NCI-H2227 (cell line): ENCODE measurements at regions not wholly inside any gene's neighbourhood (a gene's known extent, or its start where the extent isn't known, plus 50 kb on each side); places are given as distances from the start of the nearest gene placed in this dataset.
A peak's percentile ranks its signal among the peaks of the same experiment; 100 is the strongest.
"Not testable (repeated sequence)": the region's sequence is repeated elsewhere in the genome, so short reads cannot be mapped to it uniquely, and the experiment has no call there.

Source experiments
- DNase-seq: peaks from one replicate; lab custom pipeline; 2025; ENCODE audit not compliant: unreplicated experiment; lab: John Stamatoyannopoulos, UW

GRCh38 chr18:68153821-68154220, 561.1 kb downstream of the TMX3 start:
- DNase-seq: not testable (repeated sequence)

GRCh38 chr18:68152770-68153169, 562.1 kb downstream of the TMX3 start:
- no peak for DNase-seq

- peak; percentile 8 for DNase-seq
These were observed 563.9 kb downstream of the TMX3 start for GRCh38 chr18:68150961-68151360.

GRCh38 chr18:68148863-68149262, 566.0 kb downstream of the TMX3 start:
- DNase-seq: peak; percentile 7

DNA sequence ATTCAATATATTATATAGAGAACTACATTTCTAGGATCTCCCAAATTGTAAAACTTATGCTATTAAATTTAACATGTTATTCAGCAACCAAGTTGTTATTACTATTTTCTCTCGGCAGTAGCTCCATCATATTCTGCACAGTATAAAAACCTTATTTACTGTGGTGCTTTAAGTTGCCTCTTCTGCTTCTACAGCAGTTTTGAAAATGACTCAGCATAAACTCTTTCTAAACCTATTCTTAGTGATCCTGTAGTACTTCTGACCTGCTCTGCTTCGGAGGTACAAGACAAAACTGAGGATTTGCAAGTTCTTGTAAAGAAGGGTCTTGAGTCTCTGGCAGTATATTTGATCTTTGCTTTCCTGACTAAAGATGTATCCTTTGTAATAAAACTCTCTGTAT, 567.2 kb downstream of the TMX3 start:
- DNase-seq: no peak

GRCh38 chr18:68121826-68122225, 593.1 kb downstream of the TMX3 start:
- DNase-seq: no peak

DNA sequence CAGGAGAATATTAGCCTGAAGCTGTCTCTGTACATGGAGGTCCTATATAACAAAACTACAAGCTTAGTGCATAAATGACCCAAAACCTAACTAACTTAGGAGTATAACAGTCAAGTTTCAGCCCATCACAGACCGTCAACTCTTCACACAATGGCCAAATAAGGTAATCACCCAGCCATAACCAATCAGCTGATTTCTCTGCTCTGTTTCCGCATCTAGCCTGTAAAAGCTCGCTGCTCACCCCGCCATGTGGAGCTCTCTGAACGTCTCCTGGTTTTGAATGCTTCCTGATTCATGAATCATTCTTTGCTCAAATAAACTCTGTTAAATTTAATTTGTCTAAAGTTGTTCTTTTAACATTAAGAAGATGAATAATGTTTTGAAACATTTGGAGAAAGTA, 593.6 kb downstream of the TMX3 start:
- no peak for DNase-seq

- DNase-seq: no peak
These were observed 598.5 kb upstream of the DSEL start for GRCh38 chr18:68114989-68115388.

DNA sequence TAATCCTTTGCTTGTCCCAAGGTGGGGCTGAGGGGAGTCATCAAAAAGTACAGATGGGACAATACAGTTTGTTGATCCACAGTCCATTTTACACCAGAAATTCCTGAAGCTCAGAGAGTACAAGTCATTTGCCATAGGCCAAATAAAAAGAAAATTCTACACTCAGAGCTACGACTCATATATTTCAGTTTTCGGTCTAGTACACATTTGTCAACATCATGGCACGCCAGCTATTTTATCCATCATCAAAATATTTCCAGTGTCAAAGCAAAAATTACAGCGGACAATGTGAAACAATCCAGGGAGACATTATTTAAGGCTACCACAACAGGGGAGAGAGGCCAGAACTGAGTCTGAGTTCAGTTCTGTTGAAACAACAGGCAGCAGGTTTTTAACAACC, 587.5 kb upstream of the DSEL start:
- no peak for DNase-seq

DNA sequence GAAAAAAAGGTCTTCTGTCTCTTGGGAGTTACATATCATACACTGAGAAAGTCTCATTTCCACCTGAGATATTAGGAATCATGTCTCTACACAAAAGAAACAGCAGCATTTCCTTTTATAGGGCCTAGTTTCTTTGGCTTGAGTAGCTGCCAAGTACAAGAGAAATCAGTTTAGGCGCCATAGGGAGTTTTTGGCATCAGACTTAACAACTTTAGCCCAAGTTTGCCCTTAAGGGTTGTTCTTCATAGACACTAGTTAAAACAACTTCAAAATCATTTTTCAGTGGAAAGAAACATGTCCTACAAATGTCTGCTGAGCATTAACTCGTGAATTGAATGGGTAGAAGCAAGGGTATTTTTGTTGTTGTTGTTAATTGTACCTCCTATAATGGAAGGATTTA, 587.0 kb upstream of the DSEL start:
- DNase-seq: no peak

DNA sequence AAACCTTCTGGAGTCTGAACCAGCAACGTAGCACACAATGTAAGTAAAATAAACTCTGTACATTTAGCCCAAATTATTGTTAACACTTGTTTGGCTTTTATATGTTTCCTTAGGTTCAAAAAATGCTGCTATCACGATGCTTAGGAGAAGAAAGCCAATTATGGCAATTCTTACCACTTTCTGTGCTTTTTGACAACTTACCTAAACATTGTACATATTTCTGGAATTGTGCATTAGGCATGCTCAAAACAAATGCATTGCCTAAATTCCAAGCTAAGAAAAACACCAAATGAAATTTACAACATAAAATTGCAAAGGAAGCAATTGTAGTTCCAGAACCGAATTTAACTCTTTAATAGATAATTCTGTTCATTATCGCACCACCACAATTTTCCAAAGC, 585.6 kb upstream of the DSEL start:
- DNase-seq: no peak

- no peak for DNase-seq
These were observed 582.1 kb upstream of the DSEL start for GRCh38 chr18:68098655-68099054.

DNA sequence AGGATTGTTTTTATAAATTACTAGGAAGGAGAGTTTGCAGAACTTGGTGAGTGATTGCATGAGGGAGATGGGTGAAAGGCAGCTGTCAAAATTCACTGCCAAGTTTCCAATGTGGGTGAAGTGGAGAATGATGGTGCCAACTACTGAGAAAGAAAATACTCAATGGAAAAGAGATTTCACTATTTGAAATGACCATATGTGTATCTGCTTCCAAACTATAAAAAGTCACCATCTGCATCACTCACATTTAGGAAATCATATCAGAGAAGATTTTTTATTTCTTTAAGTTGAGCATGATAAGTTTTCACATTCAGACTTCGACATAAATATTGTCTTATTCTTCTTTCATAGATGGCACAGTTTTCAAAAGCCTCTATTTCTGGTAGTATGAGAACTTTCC, 570.0 kb upstream of the DSEL start:
- DNase-seq: no peak

DNA sequence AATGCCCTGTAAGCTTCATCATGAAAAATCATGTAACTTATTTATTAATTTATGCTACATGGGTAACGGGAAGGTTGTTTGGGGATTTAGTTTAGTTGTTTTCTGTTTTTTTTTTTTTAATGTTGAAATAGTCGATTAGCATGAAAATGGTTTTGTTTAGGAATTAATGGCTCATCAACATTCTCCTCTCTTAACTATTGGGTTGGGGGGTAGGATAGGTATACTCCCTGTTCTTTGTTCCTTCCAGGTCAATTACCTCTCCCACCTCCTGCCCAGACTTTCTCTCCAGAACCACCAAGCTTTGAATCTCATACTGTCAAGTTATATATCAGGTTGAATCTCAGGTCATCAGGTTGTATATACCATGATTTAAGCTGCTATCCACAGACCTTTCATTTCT, 568.7 kb upstream of the DSEL start:
- no peak for DNase-seq

DNA sequence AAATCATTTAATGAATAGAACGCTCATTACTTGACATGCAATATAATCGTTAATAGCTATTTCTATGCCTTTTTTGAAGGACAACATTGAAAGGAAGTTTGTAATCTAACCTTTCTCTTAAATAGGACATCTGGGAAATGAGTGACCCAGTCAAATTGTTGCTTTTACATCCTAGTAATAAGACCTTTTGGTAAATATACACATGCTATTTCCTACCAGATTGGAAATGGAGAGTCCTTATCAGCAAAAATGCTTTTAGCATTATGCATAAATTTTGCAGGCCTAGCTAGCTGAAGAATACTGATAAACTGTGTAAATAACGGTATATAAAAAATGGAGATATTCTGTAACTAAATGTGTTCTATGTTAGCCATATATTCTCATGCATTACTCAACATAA, 567.3 kb upstream of the DSEL start:
- no peak for DNase-seq

DNA sequence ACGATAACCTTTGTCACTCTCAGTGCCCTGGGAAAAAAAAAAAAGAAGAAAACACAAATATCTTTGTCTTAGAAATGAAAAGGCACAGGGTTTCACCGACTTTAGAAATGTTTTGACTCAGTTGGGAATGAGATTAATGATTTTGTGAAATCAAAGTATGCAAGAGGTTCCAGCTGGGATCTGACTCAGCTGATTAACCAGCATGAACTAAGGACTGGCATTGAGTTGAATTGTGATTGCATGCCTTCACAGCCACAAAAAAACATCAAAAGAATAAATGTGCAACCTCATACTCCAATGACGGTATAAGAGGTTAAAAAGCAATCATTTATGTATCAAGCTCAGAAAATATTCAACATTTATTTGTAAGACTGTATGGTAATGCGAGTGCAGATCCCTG, 566.6 kb upstream of the DSEL start:
- DNase-seq: no peak

GRCh38 chr18:68072744-68073143, 556.2 kb upstream of the DSEL start:
- DNase-seq: no peak

DNA sequence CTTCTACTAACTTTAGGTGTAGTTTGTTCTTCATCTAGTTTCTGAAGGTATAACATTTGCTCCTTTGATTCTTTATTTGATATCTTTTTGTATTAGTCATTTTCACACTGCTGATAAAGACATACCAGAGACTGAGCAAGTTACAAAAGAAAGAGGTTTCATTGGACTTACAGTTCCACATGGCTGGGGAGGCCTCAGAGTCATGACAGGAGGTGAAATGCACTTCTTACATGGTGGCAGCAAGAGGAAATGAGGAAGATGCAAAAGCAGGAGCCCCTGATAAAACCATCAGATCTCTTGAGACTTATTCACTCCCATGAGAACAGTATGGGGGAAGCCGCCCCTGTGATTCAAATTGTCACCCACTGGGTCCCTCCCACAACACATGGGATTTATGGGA, 544.4 kb upstream of the DSEL start:
- DNase-seq: no peak

DNA sequence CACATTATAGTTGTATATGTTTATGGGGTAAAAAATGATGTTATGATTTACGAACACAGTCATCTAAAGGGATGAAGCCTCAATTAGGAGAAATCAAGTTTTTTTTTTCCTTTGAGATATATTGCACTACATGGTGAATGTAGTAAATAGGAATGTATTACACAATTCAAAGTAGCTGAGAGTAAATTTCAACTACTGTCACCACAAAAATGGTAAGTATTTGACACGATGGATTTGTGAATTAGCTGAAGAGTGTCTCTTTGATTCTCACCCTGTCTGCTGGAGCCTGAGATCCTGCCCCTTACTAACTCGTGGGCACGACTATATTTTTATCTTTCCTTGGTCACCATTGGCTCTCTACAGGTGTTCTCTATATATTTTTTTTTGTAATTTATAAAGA, 540.4 kb upstream of the DSEL start:
- DNase-seq: no peak

DNA sequence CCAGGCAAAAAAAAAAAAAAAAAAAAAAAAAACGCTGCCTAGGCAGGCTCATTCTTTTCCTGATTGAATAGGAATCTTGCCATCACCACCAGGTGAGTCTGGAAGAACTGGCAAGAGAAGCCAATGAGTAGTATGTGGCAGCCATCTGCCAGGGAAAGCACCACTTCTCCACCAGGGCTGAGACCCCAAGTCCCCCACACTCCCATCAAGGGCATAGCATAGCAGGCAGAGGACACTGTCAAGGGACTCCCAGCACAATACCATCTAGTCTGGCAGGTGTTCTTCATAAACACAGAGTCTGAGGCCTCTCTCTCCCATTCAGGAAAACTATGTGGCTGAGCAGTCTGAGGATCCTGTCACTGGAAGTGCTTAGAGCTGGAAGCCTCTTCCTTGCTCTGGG, 538.1 kb upstream of the DSEL start:
- DNase-seq: no peak

- DNase-seq: no peak
These were observed 536.8 kb upstream of the DSEL start for GRCh38 chr18:68053290-68053689.

- no peak for DNase-seq
These were observed 524.8 kb upstream of the DSEL start for GRCh38 chr18:68041327-68041726.

DNA sequence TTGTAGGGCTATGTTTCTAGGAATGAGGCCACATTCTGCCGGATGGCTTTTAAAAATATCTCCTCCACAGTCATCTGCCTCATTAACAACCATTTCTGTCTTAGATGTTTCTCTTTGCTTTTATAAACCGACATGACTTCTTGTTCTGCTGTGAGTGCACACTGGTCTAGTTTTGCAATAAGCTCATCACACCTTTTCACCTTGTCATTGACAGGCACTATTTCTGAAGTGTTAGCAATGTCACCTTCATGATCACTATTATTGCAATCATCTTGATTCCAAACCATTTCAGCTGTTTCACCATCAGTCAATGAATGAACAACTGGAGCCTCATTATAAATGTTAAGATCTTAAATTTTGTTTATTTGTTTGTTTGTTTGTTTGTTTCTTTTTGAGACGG, 523.7 kb upstream of the DSEL start:
- DNase-seq: no peak
